Brain microvascular endothelial cell (primary cell): ENCODE measurements at regions not wholly inside any gene's neighbourhood (a gene's known extent, or its start where the extent isn't known, plus 50 kb on each side); places are given as distances from the start of the nearest gene placed in this dataset.

Experiments
- DNase-seq: peaks from one replicate; pipeline ENCODE4 v3.0.0-alpha.2; 2020
- H3K27ac ChIP-seq: fragments of 250-450 bp; sonication (Bioruptor Pico); 2 replicates; pipeline ENCODE4 v1.5.1; 2020; ENCODE audit warnings: mild to moderate bottlenecking, moderate library complexity
- H3K27me3 ChIP-seq: fragments of 250-450 bp; sonication (Bioruptor Pico); replicated peaks from 2 replicates; pipeline ENCODE4 v1.5.1; 2020; ENCODE audit warnings: mild to moderate bottlenecking
- H3K36me3 ChIP-seq: fragments of 250-450 bp; sonication (Bioruptor Pico); replicated peaks from 2 replicates; pipeline ENCODE4 v1.5.1; 2020; ENCODE audit warnings: mild to moderate bottlenecking
- H3K4me3 ChIP-seq: 2 replicates; pipeline ENCODE4 v1.5.1; 2011; ENCODE audit warnings: low read depth, mild to moderate bottlenecking, control low read depth, low read length, moderate library complexity
- in situ Hi-C: cut with HindIII; loops from 2 replicates; pipeline ENCODE4 v1.10.0; 2017; ENCODE audit warnings: low sequenced_read_pairs, low pct_ligation_motif_present
- TF ChIP-seq, protein P1 (sequence below): IDR thresholded peaks from 2 replicates; pipeline ENCODE4 v1.5.1; 2011; ENCODE audit warnings: low read depth, mild to moderate bottlenecking, moderate library complexity, low read length, control low read depth, inconsistent platforms; ENCODE audit errors: missing control alignments

- DNase-seq = no peak
- no peak overlapping the region for H3K27ac ChIP-seq
- in situ Hi-C loops = no loop called here
- H3K4me3 ChIP-seq = no peak overlapping the region
- H3K27me3 ChIP-seq = peaks cover 31% of the 10 kb centered on the region
- no peaks in the 10 kb centered on the region for H3K36me3 ChIP-seq
- TF ChIP-seq, protein P1, sequence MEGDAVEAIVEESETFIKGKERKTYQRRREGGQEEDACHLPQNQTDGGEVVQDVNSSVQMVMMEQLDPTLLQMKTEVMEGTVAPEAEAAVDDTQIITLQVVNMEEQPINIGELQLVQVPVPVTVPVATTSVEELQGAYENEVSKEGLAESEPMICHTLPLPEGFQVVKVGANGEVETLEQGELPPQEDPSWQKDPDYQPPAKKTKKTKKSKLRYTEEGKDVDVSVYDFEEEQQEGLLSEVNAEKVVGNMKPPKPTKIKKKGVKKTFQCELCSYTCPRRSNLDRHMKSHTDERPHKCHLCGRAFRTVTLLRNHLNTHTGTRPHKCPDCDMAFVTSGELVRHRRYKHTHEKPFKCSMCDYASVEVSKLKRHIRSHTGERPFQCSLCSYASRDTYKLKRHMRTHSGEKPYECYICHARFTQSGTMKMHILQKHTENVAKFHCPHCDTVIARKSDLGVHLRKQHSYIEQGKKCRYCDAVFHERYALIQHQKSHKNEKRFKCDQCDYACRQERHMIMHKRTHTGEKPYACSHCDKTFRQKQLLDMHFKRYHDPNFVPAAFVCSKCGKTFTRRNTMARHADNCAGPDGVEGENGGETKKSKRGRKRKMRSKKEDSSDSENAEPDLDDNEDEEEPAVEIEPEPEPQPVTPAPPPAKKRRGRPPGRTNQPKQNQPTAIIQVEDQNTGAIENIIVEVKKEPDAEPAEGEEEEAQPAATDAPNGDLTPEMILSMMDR = no peak
Measured at GRCh38 chr17:79221597-79221996, 147.0 kb downstream of the ENGASE start.

DNA sequence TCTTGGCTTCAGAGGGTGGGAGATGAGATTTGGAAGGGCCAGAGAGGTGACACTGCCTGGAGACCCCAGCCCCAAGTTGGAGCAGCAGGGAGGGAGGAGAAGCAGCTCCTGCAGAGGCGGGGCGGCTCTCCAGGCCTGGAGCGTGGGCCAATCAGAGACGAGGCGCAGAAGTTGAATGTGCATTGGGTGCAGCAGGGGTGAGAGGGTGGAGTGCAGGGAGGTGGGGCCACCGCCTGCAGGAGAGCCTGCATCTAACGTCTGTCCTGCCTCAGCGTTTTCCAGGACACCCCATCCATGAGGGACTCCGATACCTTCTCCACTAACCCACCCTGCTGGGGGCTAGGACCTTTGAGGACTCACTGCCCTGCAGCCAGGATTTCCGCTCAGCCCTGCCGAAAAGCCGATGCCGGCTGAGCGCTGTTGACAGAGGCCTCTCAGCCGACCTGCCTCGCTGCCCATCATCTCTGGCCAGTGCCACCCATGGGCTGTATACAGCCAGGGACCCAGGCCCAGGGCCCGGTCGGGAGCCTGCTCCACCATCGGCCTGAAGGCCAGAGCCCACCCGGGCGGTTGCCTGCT, 146.2 kb downstream of the ENGASE start:
- in situ Hi-C loops = no loop called here
- DNase-seq = no peak
- no peak overlapping the region for H3K27ac ChIP-seq
- no peaks in the 10 kb centered on the region for H3K36me3 ChIP-seq
- no peak overlapping the region for H3K4me3 ChIP-seq
- peaks cover 31% of the 10 kb centered on the region for H3K27me3 ChIP-seq
- TF ChIP-seq, protein P1 = no peak

DNA sequence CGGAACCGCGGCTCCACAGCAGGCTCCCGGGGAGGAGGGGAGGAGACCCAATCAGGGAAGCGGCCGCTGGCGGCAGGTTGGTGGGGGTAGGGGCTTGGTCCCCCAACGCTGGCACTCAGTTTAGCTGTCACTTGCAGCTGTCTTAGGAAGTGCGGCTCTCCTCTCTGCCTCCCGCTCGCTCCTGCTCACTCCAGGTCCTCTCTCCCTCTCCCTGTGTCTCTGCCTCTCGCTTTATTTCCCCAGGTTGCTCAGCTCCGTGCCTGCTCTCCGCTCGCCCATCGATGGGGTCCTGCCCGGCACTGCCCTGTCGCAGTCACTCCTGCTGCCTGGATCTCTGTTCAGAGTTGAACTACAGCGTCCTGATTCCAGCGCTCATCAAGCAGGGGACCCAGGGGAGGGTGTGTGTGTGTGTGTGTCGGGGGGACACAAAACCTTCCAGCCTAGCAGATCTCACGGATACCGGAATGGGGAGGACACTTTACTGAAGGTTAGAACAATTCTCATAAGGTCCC, 145.6 kb downstream of the ENGASE start:
- TF ChIP-seq, protein P1 = no peak
- H3K36me3 ChIP-seq = no peaks in the 10 kb centered on the region
- no peak overlapping the region for H3K4me3 ChIP-seq
- no peak for DNase-seq
- in situ Hi-C loops = no loop called here
- H3K27ac ChIP-seq = no peak overlapping the region
- H3K27me3 ChIP-seq = peaks cover 31% of the 10 kb centered on the region

DNA sequence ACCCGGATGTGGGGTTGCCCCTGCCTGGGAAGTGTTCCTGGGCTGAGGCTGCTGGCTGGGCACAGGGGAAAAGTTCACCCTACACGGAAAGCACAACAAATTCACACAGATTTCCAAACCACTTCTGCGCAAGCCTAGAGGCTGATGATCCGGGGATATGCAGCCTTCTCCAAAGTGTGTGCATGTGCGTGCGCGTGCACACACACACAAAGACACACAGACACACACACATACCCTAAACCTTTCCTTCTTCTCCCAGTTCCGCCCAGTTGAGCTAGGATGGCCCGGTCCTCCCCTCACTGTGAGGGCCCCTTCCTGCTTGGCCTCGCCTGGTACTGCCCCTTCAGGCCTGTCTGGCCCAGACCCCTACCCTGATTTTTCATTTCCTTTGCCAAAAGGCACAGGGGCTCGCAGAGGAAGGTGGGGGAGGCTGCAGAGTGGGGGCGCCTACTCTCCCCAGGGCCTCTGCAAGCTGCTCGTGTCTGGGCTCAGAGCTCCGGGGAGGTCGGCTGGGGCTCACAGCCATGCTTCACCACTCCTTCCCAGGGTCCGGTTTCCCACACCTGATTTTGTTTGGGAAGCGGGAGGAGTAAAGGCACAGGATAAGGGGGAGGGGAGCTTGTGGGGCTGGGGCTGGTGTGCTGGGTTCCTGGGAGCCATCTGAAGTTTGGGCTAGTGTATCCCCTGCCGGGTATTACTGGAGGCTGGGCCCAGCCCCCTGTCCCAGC, 144.7 kb downstream of the ENGASE start:
- peaks cover 35% of the 10 kb centered on the region for H3K27me3 ChIP-seq
- DNase-seq = no peak

DNA sequence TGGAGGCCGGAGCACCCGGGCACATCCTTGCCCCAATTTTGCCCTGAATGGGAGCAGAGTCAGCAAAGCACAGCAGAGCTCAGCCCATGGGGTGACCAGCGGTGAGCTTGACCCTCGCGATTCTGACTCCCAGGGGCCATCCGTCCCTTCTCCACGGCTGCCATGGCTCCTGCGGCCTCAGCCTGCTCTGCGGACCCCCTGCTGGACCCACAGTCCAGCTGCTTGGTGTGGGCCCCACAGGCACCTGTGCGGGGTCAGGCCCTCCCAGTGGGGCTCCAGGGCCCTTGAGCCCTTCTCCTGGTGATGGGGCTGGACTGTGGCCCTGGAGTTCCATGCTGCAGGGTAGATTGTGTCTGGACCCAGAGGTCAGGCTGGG, 144.2 kb downstream of the ENGASE start:
- in situ Hi-C loops = no loop called here
- TF ChIP-seq, protein P1 = no peak
- Histone ChIP-seq H3K27ac (no peak overlapping the region), H3K4me3 (no peak overlapping the region), H3K27me3 (peaks cover 35% of the 10 kb centered on the region), H3K36me3 (no peaks in the 10 kb centered on the region)
- no peak for DNase-seq

More for the DNA sequence above, 144.7 kb downstream of the ENGASE start:
- in situ Hi-C loops = no loop called here
- Histone ChIP-seq H3K4me3 (no peak overlapping the region), H3K27ac (no peak overlapping the region), H3K36me3 (no peaks in the 10 kb centered on the region)
- TF ChIP-seq, protein P1 = no peak
